GM19043 (cell line): ENCODE measurements at regions not wholly inside any gene's neighbourhood (a gene's known extent, or its start where the extent isn't known, plus 50 kb on each side); places are given as distances from the start of the nearest gene placed in this dataset.
"Not testable (repeated sequence)": the region's sequence is repeated elsewhere in the genome, so short reads cannot be mapped to it uniquely, and the experiment has no call there.

Experiments used
- ATAC-seq: cut with Tn5 transposase; IDR thresholded peaks from one replicate; pipeline ENCODE4 v1.9.1; 2021; ENCODE audit warnings: low read depth; ENCODE audit not compliant: unreplicated experiment

- ATAC-seq: no peak
Observed at GRCh38 chr6:68080074-68080473, 555.0 kb upstream of the ADGRB3 start.

- ATAC-seq: no peak
Observed at GRCh38 chr6:68077661-68078060, 557.4 kb upstream of the ADGRB3 start.

GRCh38 chr6:68071740-68072139 is 563.3 kb upstream of the ADGRB3 start:
- no peak for ATAC-seq

DNA sequence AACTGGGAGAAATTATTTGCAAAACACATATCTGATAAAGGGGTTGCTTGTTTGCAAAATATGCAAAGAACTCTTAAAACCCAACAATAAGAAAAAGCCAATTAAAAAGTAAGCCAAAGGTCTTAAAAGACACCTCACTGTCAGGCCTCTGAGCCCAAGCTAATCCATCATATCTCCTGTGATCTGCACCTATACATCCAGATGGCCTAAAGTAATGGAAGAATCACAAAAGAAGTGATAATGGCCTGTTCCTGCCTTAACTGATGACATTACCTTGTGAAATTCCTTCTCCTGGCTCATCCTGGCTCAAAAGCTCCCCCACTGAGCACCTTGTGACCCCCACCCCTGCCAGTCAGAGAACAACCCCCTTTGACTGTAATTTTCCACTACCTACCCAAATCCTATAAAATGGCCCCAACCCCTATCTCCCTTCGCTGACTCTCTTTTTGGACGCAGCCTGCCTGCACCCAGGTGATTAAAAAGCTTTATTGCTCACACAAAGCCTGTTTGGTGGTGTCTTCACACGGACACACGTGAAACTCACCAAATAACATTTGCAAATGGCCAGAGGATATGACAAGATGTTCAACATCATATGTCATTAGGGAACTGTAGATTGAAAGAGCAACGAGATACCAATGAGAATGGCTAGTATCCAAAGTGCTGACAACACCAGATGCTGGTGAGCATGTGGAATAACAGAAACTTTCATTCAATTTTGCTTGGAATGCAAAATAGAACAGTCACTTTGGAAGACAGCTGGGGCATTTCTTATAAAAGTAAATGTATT is 565.0 kb upstream of the ADGRB3 start:
- no peak for ATAC-seq

DNA sequence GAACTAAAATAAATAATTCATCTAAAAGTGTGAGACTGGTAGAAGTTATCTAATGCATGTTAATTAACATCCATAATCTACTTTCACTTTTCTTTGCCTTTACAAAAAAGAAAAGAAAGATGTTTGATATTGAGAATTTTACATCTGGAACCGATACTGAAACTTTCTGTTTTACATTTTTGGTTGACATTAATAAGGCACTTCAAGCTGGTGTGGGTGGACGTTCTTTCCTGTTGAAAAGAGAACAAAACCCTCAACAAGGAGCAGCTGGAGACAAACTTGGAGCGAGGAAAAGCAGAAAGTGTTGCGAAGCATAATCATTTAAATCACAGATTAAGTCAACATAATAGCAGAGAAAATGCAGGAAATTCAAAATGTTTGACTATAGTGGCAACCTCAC is 575.2 kb upstream of the ADGRB3 start:
- ATAC-seq: peak; percentile 74

DNA sequence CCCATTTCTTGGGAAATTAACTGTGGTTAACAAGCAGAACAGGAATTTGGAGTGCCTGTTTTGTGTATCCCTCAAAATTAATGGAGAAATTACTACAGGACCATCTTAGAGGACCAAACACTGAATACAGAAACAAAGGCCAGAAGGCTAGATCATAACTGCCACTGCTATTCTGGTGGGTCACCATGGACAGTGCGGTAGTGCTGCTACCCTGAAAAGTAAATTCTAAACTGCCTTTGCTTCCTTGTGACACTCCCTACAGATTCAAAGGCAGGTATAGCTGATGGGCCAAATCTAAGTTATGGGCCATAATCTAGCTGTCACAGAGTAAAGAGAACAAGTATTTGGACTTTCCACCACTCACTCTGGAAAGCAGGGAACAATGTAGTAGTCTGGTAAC is 575.8 kb upstream of the ADGRB3 start:
- no peak for ATAC-seq

- not testable (repeated sequence) for ATAC-seq
Observed at GRCh38 chr6:68056596-68056995, 578.5 kb upstream of the ADGRB3 start.

GRCh38 chr6:68054756-68055155 is 580.3 kb upstream of the ADGRB3 start:
- no peak for ATAC-seq

DNA sequence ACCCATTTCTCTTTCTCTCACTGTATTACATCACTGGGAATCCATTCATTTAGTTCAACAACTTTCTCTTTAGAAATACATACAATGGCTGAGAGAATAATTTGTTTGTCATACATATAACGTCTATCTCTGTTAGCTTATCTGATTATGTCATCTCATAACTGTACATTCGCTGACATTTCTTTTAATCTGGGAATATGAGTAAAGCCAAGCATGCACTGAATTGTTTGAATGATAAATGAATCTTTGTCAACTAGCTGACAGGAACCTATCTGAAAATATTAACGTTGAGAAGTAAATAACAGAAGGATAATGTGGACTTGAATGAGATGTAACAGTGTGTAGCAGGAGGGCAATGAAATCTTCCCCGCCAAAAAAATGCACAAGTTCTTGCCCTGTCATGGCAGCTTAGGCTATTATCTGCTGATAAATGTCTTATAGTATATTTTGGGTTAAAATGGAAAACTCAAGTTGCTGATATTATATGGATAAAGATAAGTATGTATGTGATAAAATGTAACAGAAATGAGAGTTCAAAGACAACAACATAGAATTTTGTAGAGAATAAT is 581.2 kb upstream of the ADGRB3 start:
- no peak for ATAC-seq

DNA sequence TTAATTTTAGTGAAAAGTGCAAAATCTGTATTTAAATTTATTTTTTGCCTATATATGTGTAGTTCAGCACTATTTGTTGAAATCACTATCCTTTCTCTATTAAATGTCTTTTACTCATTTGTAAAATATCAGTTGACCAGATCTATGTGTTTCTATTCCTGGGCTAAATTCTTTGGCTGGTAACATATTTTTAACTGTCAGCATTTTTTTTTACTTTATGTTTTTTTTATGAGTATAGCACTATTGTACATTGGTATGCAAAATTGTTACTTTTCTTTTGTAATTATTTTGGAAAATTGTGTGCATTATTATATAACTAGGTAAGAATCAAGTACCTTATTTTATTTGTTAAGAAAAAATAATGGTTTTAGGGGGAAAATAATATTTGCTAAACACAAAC is 582.8 kb upstream of the ADGRB3 start:
- no peak for ATAC-seq

DNA sequence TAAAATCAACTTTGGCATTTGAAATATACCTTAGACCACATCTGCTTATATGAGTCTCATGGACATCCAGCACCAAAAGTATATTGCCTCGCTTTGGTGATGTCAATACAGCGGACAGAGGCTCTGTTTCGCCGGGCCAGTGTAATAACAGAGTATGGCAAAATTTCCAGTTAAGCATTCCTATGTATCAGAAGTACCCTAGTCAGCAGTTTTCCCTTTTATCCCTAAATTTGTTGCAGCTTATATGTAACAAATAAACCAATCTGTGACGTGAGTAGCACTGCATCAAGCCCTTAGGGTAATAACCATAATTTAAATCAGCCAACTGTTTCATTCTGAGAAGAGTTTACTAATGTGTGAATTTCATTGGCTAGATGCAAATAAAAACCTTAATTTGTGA is 585.5 kb upstream of the ADGRB3 start:
- no peak for ATAC-seq

- no peak for ATAC-seq
Observed at GRCh38 chr6:68046756-68047155, 588.3 kb upstream of the ADGRB3 start.

DNA sequence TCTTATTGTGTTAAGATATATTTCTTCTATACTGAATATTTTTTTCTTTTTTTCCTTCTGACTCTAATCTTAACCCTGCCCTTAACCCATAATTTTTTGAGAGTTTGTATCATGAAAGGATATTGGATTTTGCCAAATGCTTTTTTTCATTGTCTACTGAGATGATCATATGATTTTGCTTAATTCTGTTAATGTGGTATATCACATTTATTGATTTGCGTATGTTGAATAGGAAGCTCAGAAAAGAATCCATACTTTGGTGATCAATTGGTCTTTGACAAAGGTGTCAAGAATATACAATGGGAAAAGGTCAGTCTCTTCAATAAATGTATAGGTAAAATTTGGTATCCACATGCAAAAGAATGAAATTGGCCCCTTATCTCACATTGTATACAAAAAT is 588.8 kb upstream of the ADGRB3 start:
- ATAC-seq: no peak

DNA sequence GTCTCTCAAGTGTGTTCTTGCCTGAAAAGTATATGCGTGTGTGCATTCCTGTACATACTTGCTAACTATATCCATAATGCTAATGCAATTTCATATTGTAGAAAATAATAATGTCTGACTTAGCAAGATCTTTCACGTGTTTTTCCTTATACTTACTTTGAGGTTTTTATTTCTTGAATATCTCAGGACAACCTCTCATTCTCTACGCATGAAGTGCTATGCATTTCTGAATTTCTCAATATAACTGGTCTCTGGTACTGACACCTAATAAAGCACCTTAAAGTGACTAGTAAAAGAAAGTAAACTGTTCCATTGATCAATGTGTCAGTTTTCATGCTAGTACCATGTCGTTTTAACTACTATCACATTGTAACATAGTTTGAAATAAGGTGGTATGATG is 589.9 kb upstream of the ADGRB3 start:
- ATAC-seq: no peak

GRCh38 chr6:68044264-68044663 is 590.8 kb upstream of the ADGRB3 start:
- no peak for ATAC-seq

- ATAC-seq: no peak
Observed at GRCh38 chr6:68043122-68043398, 592.0 kb upstream of the ADGRB3 start.

GRCh38 chr6:68042339-68043121 is 592.6 kb upstream of the ADGRB3 start:
- no peak for ATAC-seq

GRCh38 chr6:68040780-68041179 is 594.3 kb upstream of the ADGRB3 start:
- no peak for ATAC-seq

GRCh38 chr6:68040312-68040778 is 594.7 kb upstream of the ADGRB3 start:
- no peak for ATAC-seq

GRCh38 chr6:68039641-68040311 is 595.3 kb upstream of the ADGRB3 start:
- ATAC-seq: no peak

DNA sequence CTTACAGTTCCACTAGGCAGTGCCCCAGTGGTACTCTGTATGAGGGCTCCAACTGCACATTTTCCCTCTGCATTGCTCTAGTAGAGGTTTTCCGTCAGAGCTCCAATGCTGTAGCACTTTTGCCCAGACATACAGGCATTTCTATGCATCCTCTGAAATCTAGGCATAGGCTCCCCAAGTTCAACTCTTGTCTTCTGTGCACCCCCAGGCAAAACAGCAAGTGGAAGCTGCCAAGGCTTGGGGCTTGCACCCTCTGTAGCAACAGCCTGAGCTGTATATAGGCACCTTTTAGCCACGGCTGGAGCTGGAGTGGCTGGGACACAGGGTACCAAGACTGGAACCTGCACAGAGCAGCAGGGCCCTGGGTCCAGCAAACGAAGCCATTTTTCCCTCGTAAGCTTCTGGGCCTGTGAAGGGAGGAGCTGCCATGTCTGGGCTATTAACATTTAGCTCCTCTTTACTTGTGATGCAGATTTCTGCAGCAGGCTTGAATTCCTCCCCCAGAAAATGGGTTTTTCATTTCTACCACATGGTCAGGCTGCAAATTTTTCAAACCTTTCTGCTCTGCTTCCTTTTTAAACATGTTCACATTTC is 596.2 kb upstream of the ADGRB3 start:
- no peak for ATAC-seq
